OCI-LY3 (cell line): ENCODE measurements at regions not wholly inside any gene's neighbourhood (a gene's known extent, or its start where the extent isn't known, plus 50 kb on each side); places are given as distances from the start of the nearest gene placed in this dataset.

Experiments used
- H2AFZ ChIP-seq: fragments of 200-600, 300-600 bp; shearing (Covaris generic); 2 replicates; pipeline ENCODE4 v1.6.0; 2014; ENCODE audit warnings: antibody characterized with exemption, low read depth, low read length
- H3K27ac ChIP-seq: fragments of 200-600, 300-600 bp; sonication (generic); 2 replicates; pipeline ENCODE4 v1.5.1; 2014; ENCODE audit warnings: mild to moderate bottlenecking, low read length, moderate library complexity, mixed read lengths
- H3K27me3 ChIP-seq: fragments of 200-600, 300-600 bp; sonication (generic); 2 replicates; pipeline ENCODE4 v1.6.1; 2014; ENCODE audit warnings: low read depth, low read length, mixed read lengths
- H3K36me3 ChIP-seq: fragments of 200-600, 300-600 bp; sonication (generic); replicated peaks from 2 replicates; pipeline ENCODE3; 2014; ENCODE audit warnings: low read depth, low read length, mixed read lengths
- H3K4me1 ChIP-seq: fragments of 300-600, 200-600 bp; sonication (generic); 2 replicates; pipeline ENCODE4 v1.6.1; 2014; ENCODE audit warnings: low read length, mixed read lengths
- H3K4me2 ChIP-seq: fragments of 200-600, 300-600 bp; sonication (generic); 2 replicates; pipeline ENCODE4 v1.6.1; 2014; ENCODE audit warnings: low read length, mixed read lengths
- H3K4me3 ChIP-seq: fragments of 300-600, 200-600 bp; sonication (generic); 2 replicates; pipeline ENCODE4 v1.5.1; 2014; ENCODE audit warnings: antibody characterized with exemption, mild to moderate bottlenecking, low read length, moderate library complexity
- H3K79me2 ChIP-seq: fragments of 300-600, 200-600 bp; shearing (Covaris generic); 2 replicates; pipeline ENCODE4 v1.6.1; 2014; ENCODE audit warnings: mild to moderate bottlenecking, low read length, mixed read lengths
- H3K9ac ChIP-seq: fragments of 300-600, 200-600 bp; shearing (Covaris generic); 2 replicates; pipeline ENCODE4 v1.6.0; 2014; ENCODE audit warnings: mild to moderate bottlenecking, low read length, moderate library complexity
- H3K9me3 ChIP-seq: fragments of 200-600, 300-600 bp; shearing (Covaris generic); 2 replicates; pipeline ENCODE4 v1.6.1; 2014; ENCODE audit warnings: low read length, mixed read lengths; ENCODE audit not compliant: insufficient read depth
- H4K20me1 ChIP-seq: fragments of 200-600, 300-600 bp; sonication (generic); 2 replicates; pipeline ENCODE4 v1.6.1; 2016; ENCODE audit warnings: low read length, mixed read lengths; ENCODE audit not compliant: insufficient read depth
- CTCF ChIP-seq: fragments of 200-600, 300-600 bp; sonication (generic); IDR thresholded peaks from 2 replicates; pipeline ENCODE4 v1.5.1; 2014; ENCODE audit warnings: antibody characterized with exemption, low read length, low read depth
- EZH2phosphoT487 ChIP-seq: fragments of 200-600 bp; shearing (Covaris generic); IDR thresholded peaks from 2 replicates; pipeline ENCODE4 v1.6.1; 2018; ENCODE audit warnings: antibody characterized with exemption, mixed run types, low read depth

- Histone ChIP-seq H3K9me3 (no peaks in the 10 kb centered on the region), H3K36me3 (no peaks in the 10 kb centered on the region), H3K4me2 (no peak overlapping the region), H2AFZ (no peak overlapping the region), H3K4me1 (no peaks in the 10 kb centered on the region), H3K4me3 (no peak overlapping the region), H3K27ac (no peak overlapping the region), H4K20me1 (no peaks in the 10 kb centered on the region), H3K9ac (no peak overlapping the region), H3K79me2 (no peaks in the 10 kb centered on the region), H3K27me3 (peaks cover 12% of the 10 kb centered on the region)
- no peak for TF ChIP-seq EZH2phosphoT487
- TF ChIP-seq CTCF = no peak
Measured at GRCh38 chr10:121216721-121217181, 365.6 kb downstream of the WDR11 start.

- TF ChIP-seq CTCF = no peak
- no peak overlapping the region for H3K9ac ChIP-seq
- H3K4me3 ChIP-seq = no peak overlapping the region
- H4K20me1 ChIP-seq = no peaks in the 10 kb centered on the region
- H3K27ac ChIP-seq = no peak overlapping the region
- no peak overlapping the region for H3K4me2 ChIP-seq
- no peaks in the 10 kb centered on the region for H3K36me3 ChIP-seq
- H3K27me3 ChIP-seq = peaks cover 12% of the 10 kb centered on the region
- no peaks in the 10 kb centered on the region for H3K9me3 ChIP-seq
- no peaks in the 10 kb centered on the region for H3K79me2 ChIP-seq
- no peaks in the 10 kb centered on the region for H3K4me1 ChIP-seq
- H2AFZ ChIP-seq = no peak overlapping the region
Measured at GRCh38 chr10:121217331-121217730, 366.2 kb downstream of the WDR11 start.

DNA sequence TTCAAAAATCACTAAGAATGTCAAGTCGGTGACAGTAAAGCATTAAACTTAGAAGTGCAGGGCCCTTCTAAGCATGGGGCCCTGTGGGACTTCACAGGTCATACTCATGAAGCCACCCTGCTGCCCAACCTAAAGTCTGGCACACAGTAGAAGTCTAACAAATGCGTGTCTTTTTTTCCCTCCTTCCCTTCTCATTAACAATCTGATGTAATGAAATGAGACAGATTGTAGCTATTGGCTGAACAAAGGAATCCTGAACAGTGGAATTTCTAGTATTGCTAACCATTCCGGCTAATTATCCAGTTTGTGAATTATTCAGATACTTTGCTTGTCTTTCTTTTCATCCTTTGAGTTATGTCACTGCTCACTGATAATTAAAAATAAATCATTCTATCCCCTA is 369.9 kb downstream of the WDR11 start:
- Histone ChIP-seq H3K4me1 (no peaks in the 10 kb centered on the region), H3K27me3 (peaks cover 29% of the 10 kb centered on the region), H4K20me1 (no peaks in the 10 kb centered on the region), H3K36me3 (no peaks in the 10 kb centered on the region), H3K9ac (no peak overlapping the region), H3K27ac (no peak overlapping the region), H3K4me2 (no peak overlapping the region), H2AFZ (no peak overlapping the region), H3K79me2 (no peaks in the 10 kb centered on the region), H3K9me3 (no peaks in the 10 kb centered on the region), H3K4me3 (no peak overlapping the region)
- TF ChIP-seq EZH2phosphoT487 (no peak), CTCF (no peak)

GRCh38 chr10:121221991-121222390 is 370.8 kb downstream of the WDR11 start:
- H4K20me1 ChIP-seq = no peaks in the 10 kb centered on the region
- H3K4me3 ChIP-seq = no peak overlapping the region
- TF ChIP-seq CTCF (no peak), EZH2phosphoT487 (no peak)
- H3K9ac ChIP-seq = no peak overlapping the region
- H3K4me2 ChIP-seq = no peak overlapping the region
- H3K79me2 ChIP-seq = no peaks in the 10 kb centered on the region
- no peaks in the 10 kb centered on the region for H3K9me3 ChIP-seq
- no peaks in the 10 kb centered on the region for H3K36me3 ChIP-seq
- H3K4me1 ChIP-seq = no peaks in the 10 kb centered on the region
- no peak overlapping the region for H3K27ac ChIP-seq
- no peak overlapping the region for H2AFZ ChIP-seq
- peaks cover 28% of the 10 kb centered on the region for H3K27me3 ChIP-seq
